ENCODE measurements at regions not wholly inside any gene's neighbourhood (a gene's known extent, or its start where the extent isn't known, plus 50 kb on each side); places are given as distances from the start of the nearest gene placed in this dataset.

GRCh38 chr10:1989090-1989489 lies 251.8 kb upstream of the ADARB2 start:
- DNase-seq: no peak

DNA sequence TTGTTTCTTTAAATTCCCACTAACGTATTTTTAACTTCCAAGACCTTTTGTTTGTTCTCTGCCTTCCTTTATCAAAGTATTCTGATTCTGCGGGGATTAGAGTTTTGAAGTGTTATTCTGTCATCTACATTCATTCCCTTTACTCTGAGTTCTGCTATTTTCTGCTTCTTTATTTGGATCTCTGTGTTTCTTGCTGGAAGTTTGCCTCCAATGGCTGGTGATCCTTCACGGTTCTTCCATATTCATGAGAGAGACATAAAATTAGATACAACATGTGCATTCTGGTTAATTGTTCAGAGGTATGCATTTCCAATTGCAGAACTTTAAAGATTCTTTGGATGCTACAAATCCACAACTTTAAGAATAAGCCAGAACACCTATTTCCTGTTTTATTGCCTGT lies 244.7 kb upstream of the ADARB2 start:
- DNase-seq: no peak

GRCh38 chr10:1980459-1980858 lies 243.1 kb upstream of the ADARB2 start:
- no peak for DNase-seq

DNA sequence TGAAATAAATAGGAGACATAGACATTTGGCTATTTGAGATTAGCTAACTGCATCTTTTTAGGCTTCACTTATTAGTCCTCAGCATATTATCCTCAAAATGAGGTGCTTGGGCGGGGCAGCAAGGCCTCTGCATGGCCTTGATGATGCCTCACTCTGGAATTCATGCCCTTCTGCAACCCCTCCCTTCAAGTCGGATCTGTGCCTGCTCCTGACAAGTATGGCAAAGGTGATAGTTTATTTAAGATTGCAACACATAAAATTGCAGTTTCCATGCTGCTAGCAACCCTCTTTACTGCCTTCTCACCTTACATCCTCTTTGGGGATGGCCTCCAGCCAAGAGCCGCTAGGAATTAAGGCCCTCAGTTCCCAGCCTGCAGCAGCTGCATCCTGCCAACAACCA lies 241.3 kb upstream of the ADARB2 start:
- no peak for DNase-seq

- DNase-seq: no peak
Observed at GRCh38 chr10:1977461-1977860, 240.1 kb upstream of the ADARB2 start.

DNA sequence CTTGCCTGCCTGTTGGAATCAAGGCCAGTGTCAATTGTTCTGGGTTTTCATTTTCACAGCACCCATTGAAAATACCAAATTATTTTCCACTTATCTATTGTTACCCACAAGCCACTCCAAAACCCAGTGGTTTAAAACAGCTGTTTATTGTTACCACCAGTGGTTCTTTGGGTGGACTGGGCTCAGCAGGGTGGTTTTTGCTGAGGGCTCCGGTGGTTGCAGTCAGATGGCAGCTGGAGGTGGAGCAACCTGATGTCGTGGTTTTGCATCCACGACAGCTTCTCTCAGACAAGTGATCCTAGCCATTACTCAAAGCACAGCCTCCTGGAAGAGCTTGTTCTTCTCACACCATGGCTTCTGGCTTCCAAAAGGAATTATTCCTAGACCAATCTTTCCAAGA lies 235.1 kb upstream of the ADARB2 start:
- no peak for DNase-seq

DNA sequence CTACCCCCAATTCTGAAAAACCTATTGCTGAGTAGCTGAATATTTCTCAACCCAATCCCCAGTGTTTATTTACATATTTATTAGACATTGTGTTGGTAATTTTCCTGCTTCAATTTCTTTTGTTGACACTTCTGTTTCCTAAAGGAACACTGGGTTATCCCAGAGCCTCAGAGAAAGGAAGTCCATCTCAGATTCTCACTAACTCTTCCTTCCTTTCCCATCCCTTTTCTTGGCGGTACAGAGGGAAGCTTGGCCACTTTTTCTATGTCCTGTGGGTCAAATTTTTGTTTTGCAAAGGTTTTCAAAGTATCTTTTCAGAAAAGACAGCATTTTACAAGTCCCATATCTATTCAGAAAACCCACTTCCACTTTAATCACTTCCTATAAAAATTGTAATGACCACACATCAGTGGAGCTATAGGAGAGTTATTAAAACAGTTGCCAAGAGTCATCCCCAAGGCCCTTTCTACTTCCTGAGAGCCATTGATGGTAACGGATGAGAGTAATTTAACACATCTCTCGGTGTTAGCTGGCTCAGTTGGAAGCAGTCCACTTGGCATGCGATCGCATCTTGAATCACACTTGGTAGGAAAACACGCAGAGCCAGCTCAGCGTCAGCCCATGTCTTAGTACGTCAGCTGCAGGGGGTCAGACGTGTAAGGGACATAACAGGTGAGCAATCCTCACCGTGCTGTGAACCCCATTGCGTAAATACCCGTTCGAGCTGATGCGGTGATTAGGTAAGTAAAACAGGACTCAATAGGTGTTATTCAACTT lies 231.1 kb upstream of the ADARB2 start:
- no peak for DNase-seq

GRCh38 chr10:1966712-1967376 lies 229.5 kb upstream of the ADARB2 start:
- DNase-seq: no peak

- DNase-seq: no peak
Observed at GRCh38 chr10:1964476-1964875, 227.2 kb upstream of the ADARB2 start.

DNA sequence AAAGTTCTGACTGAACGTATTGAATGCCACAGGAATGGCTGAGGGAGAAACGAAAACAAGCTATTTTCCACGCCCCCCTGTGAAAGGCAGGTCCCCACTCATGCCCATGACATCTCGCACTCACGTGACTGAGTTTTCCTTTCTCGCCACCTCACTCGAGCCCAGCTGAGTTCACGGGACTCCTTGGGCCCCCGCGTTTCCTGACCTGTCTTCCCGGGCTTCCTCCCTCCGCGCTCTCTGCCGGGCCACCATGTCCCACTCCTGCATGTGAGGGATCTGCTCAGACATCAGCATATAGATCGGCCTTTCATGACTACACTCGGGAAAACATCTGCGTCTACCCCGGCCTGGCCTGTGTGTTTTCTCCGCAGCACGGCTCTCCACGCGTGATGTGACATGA lies 226.0 kb upstream of the ADARB2 start:
- DNase-seq: no peak

DNA sequence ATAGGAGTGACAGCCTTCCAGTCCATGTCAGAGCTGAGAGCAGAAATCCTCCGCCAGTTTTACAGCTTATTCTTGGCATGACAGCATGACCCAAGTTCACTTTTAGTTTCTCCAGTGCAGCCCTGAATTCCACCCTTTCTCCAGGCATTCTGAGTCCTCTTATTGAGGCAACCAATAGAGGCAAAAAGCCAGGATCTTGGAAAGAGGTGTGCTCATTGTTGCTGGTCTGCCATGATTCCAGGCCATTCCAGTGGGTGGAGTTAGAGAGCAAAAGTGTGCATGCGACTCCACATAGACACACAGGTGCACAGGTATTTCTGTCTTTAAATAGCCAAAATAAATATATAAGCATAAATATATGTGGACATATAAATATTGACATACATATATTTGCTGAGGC lies 224.7 kb upstream of the ADARB2 start:
- no peak for DNase-seq

GRCh38 chr10:1960982-1961381 lies 223.7 kb upstream of the ADARB2 start:
- no peak for DNase-seq

- no peak for DNase-seq
Observed at GRCh38 chr10:1957057-1957456, 219.7 kb upstream of the ADARB2 start.

- no peak for DNase-seq
Observed at GRCh38 chr10:1954300-1954699, 217.0 kb upstream of the ADARB2 start.

DNA sequence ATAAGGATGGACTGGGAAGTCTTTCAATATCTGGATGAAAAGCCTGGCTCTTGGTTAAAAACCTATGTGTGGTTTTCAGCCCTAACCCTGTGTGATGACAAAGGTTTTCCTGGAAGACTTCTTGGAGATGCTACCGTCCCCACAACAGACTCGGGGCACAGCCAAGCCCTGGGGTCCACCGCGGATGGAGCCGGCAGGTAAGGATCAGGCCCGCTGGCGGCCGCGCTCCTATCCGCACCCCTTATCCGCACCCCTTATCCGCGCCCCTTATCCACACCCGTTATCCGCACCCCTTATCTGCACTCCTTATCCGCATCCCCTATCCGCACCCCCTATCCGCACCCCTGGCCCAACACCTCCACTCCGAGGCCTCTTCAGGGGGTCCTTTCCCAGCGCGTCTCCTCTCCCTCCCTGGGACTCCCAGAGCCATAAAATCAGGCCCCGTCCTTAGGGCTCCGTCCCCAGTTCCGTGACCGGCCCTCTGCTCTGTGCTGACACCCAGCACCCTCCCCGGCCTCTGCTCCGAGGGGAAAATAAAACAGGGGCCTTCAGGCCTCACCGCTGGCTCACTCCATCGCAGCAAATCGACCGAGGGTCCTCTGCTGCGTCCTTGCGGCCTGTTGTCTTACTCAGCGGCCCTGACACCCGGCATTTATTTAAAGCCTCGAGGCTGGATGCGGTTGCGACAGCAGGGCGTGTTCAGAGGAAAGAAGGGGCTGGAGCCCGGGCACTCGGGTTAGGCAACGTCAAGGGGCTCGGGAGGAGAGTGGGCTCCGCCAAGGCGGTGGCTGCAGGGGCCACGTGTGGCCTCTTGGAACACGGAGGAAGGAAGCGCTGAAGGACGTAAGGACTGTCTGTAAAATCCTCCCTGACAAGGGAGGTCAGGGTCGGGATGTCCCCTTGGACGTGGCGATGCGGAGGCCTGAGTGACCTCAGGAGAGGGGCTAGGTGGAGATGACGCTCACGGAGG lies 215.1 kb upstream of the ADARB2 start:
- no peak for DNase-seq

- DNase-seq: no peak
Observed at GRCh38 chr10:1950803-1951495, 213.6 kb upstream of the ADARB2 start.

GRCh38 chr10:1947464-1948003 lies 210.2 kb upstream of the ADARB2 start:
- DNase-seq: no peak

DNA sequence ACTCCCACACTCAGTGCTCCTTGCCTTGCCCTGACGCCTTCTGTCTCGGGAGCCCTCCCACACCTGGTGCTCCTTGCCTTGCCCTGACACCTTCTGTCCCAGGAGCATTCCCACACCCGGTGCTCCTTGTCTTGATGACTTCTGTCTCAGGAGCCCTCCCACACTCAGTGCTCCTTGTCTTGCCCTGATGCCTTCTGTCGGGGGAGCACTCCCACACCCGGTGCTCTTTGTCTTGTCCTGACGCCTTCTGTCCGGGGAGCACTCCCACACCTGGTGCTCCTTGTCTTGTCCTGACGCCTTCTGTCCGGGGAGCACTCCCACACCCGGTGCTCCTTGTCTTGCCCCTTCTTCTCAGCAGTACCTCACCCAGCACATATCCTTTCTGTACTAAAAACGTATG lies 207.2 kb upstream of the ADARB2 start:
- no peak for DNase-seq

DNA sequence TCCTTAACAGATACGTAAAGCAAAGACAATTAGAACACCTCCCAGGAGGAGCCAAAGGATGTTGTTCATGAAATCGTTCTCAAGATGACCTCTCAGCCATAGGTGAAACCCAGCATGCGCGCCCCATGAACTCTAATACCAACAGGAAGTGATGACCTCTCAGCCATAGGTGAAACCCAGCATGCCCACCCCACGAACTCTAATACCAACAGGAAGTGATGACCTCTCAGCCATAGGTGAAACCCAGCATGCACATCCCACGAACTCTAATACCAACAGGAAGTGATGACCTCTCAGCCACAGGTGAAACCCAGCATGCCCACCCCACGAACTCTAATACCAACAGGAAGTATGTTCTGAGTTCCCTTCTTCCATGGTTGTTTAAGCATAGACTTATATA lies 205.2 kb upstream of the ADARB2 start:
- no peak for DNase-seq

GRCh38 chr10:1939016-1939415 lies 201.7 kb upstream of the ADARB2 start:
- DNase-seq: no peak

GRCh38 chr10:1938317-1938716 lies 201.0 kb upstream of the ADARB2 start:
- DNase-seq: no peak

DNA sequence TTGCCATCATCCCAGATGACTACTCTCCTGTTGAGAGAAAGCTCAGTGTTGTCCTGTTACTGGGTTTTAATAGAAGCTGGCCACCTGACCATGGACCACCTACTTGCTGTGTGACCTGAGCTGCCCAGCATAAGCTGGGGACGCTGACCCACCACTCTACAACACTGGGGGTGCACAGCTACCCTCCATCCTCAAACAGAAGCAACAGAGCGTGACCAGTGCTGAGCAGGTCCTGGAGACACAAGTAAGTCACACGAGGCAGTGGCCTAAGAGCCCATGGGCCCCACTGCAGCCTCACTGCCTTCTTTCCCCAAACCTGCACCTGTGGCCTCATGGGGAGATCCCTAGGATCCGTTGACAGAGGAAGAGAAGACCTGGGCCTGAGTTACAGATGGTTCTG lies 198.6 kb upstream of the ADARB2 start:
- DNase-seq: no peak
